ENCODE measurements at regions not wholly inside any gene's neighbourhood (a gene's known extent, or its start where the extent isn't known, plus 50 kb on each side); places are given as distances from the start of the nearest gene placed in this dataset.

DNA sequence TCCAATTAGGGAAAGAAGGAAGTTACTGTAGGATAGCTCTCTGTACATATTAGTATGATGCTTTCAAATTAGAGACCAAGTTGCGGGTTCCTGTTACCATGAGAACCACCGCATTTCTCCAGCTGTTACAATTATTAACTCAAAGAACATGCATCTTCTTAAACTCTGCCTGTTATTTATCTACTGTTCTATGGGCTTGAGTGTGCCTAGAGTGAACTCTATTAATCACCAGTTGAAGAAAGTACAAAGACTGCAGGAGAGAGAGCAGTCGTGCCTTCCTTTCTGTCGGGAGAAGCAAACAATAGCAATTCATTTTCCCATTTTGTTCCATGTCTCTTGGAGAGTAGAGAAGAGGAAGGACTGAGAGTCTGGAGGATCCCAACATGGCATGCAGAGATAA is 1071.2 kb downstream of the TYW1 start:
- TF ChIP-seq, protein P1, sequence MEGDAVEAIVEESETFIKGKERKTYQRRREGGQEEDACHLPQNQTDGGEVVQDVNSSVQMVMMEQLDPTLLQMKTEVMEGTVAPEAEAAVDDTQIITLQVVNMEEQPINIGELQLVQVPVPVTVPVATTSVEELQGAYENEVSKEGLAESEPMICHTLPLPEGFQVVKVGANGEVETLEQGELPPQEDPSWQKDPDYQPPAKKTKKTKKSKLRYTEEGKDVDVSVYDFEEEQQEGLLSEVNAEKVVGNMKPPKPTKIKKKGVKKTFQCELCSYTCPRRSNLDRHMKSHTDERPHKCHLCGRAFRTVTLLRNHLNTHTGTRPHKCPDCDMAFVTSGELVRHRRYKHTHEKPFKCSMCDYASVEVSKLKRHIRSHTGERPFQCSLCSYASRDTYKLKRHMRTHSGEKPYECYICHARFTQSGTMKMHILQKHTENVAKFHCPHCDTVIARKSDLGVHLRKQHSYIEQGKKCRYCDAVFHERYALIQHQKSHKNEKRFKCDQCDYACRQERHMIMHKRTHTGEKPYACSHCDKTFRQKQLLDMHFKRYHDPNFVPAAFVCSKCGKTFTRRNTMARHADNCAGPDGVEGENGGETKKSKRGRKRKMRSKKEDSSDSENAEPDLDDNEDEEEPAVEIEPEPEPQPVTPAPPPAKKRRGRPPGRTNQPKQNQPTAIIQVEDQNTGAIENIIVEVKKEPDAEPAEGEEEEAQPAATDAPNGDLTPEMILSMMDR (IDR thresholded peaks at IDR 0.05) = no peak
- no peak for TF ChIP-seq POLR2A (IDR thresholded peaks at IDR 0.05)
